IMR-90 (cell line): ENCODE measurements at regions not wholly inside any gene's neighbourhood (a gene's known extent, or its start where the extent isn't known, plus 50 kb on each side); places are given as distances from the start of the nearest gene placed in this dataset.

Experiments used
- ATAC-seq: fragments of 200-7000 bp; cut with Tn5 transposase; 2 replicates; pipeline ENCODE4 v1.9.1; 2020; ENCODE audit warnings: low read depth, mild to moderate bottlenecking, moderate library complexity
- BruUV-seq: library from RNA; stranded (reverse); fragments of 400-500 nt; replicated peaks from 2 replicates; lab custom pipeline; 2021; lab: Mats Ljungman, UMichigan
- CTCF ChIA-PET: fragments of 300-600 bp; formaldehyde crosslinking; extraction: SDS; loops from one replicate; lab custom pipeline; 2021; ENCODE audit warnings: antibody characterized with exemption; lab: Yijun Ruan, JAX
- POLR2A ChIA-PET: fragments of 300-600 bp; sonication (Branson Sonifier 250); formaldehyde crosslinking; loops from one replicate; lab custom pipeline; 2022; ENCODE audit warnings: antibody characterized with exemption; ENCODE audit not compliant: unreplicated experiment; lab: Charles Lee
- DNase-seq: peaks from one replicate; pipeline ENCODE4 v3.0.0; 2013
- H2AFZ ChIP-seq: replicated peaks from 2 replicates; pipeline ENCODE3; 2013; ENCODE audit warnings: low read length, mild to moderate bottlenecking; ENCODE audit not compliant: poor library complexity
- H2AK5ac ChIP-seq: 2 replicates; pipeline ENCODE4 v1.6.1; 2013; ENCODE audit warnings: low read depth, low read length, inconsistent platforms
- H2AK9ac ChIP-seq: replicated peaks from 2 replicates; pipeline ENCODE3; 2013; ENCODE audit warnings: mild to moderate bottlenecking, low read depth, low read length, moderate library complexity; ENCODE audit not compliant: poor library complexity
- H2BK120ac ChIP-seq: 2 replicates; pipeline ENCODE4 v1.6.1; 2013; ENCODE audit warnings: low read depth, low read length, inconsistent platforms
- H2BK15ac ChIP-seq: 3 replicates; pipeline ENCODE4 v1.6.1; 2013; ENCODE audit warnings: low read depth, low read length, inconsistent platforms
- H2BK20ac ChIP-seq: 2 replicates; pipeline ENCODE4 v1.6.1; 2013; ENCODE audit warnings: low read depth, mild to moderate bottlenecking, inconsistent platforms, low read length, moderate library complexity
- H2BK5ac ChIP-seq: 2 replicates; pipeline ENCODE4 v1.6.1; 2013; ENCODE audit warnings: mild to moderate bottlenecking, low read depth, low read length, inconsistent platforms; ENCODE audit not compliant: poor library complexity, severe bottlenecking
- H3K14ac ChIP-seq: replicated peaks from 2 replicates; pipeline ENCODE4 v1.6.1; 2013; ENCODE audit warnings: low read depth, low read length, inconsistent platforms
- H3K18ac ChIP-seq: 2 replicates; pipeline ENCODE4 v1.6.1; 2013; ENCODE audit warnings: low read depth, low read length, control low read depth
- H3K23ac ChIP-seq: 2 replicates; pipeline ENCODE4 v1.6.1; 2013; ENCODE audit warnings: low read depth, low read length, inconsistent platforms
- H3K27ac ChIP-seq: 2 replicates; pipeline ENCODE4 v1.5.1; 2013; ENCODE audit warnings: mild to moderate bottlenecking, control low read depth, low read length; ENCODE audit not compliant: insufficient read depth
- H3K27me3 ChIP-seq: 2 replicates; pipeline ENCODE4 v1.6.1; 2013; ENCODE audit warnings: low read length; ENCODE audit not compliant: control insufficient read depth, insufficient read depth
- H3K36me3 ChIP-seq: 2 replicates; pipeline ENCODE4 v1.6.1; 2013; ENCODE audit warnings: low read length, mixed read lengths; ENCODE audit not compliant: control insufficient read depth, insufficient read depth
- H3K4ac ChIP-seq: 2 replicates; pipeline ENCODE4 v1.6.1; 2013; ENCODE audit warnings: low read depth, low read length, inconsistent platforms
- H3K4me1 ChIP-seq: 2 replicates; pipeline ENCODE4 v1.6.1; 2013; ENCODE audit warnings: low read length, mixed read lengths; ENCODE audit not compliant: control insufficient read depth, insufficient read depth
- H3K4me2 ChIP-seq: 2 replicates; pipeline ENCODE4 v1.6.1; 2013; ENCODE audit warnings: low read depth, mild to moderate bottlenecking, control low read depth, low read length, moderate library complexity
- H3K4me3 ChIP-seq: 2 replicates; pipeline ENCODE4 v1.5.1; 2013; ENCODE audit warnings: low read depth, mild to moderate bottlenecking, control low read depth, low read length, moderate library complexity; ENCODE audit not compliant: insufficient read depth
- H3K56ac ChIP-seq: 2 replicates; pipeline ENCODE4 v1.6.1; 2013; ENCODE audit warnings: low read length, inconsistent platforms; ENCODE audit not compliant: insufficient read depth; ENCODE audit errors: extremely low read depth
- H3K79me1 ChIP-seq, 2 experiments: 2 replicates each; pipeline ENCODE4 v1.6.1; 2013; ENCODE audit warnings: low read length in 2 of 2, inconsistent platforms in 1 of 2, low read depth in 1 of 2
- H3K9ac ChIP-seq: 2 replicates; pipeline ENCODE4 v1.6.1; 2013; ENCODE audit warnings: low read depth, low read length, control low read depth
- H3K9me1 ChIP-seq: 2 replicates; pipeline ENCODE4 v1.6.1; 2013; ENCODE audit warnings: low read length, inconsistent platforms; ENCODE audit not compliant: insufficient read depth
- H3K9me3 ChIP-seq: 2 replicates; pipeline ENCODE4 v1.6.1; 2013; ENCODE audit warnings: low read length; ENCODE audit not compliant: control insufficient read depth, insufficient read depth
- H4K20me1 ChIP-seq: 2 replicates; pipeline ENCODE4 v1.6.1; 2013; ENCODE audit warnings: low read length, inconsistent platforms; ENCODE audit not compliant: insufficient read depth
- H4K5ac ChIP-seq: 2 replicates; pipeline ENCODE4 v1.6.1; 2013; ENCODE audit warnings: mild to moderate bottlenecking, low read depth, low read length, control low read depth
- H4K8ac ChIP-seq, 2 experiments: 2 replicates each; pipeline ENCODE4 v1.6.1; 2013; ENCODE audit warnings: low read depth in 2 of 2, low read length in 2 of 2, control low read depth in 1 of 2, inconsistent platforms in 1 of 2
- H4K91ac ChIP-seq: 2 replicates; pipeline ENCODE4 v1.6.1; 2013; ENCODE audit warnings: low read depth, low read length, inconsistent platforms; ENCODE audit not compliant: insufficient read depth
- CEBPB ChIP-seq: IDR thresholded peaks from 2 replicates; pipeline ENCODE4 v1.6.1; 2012; ENCODE audit warnings: low read depth, low read length, improper control_type of control experiment
- CTCF ChIP-seq: conservative IDR thresholded peaks from 2 replicates; pipeline ENCODE4 v1.5.1; 2012; ENCODE audit warnings: mild to moderate bottlenecking, low read depth, low read length, improper control_type of control experiment
- WGBS, 2 experiments: methylation state at CpG; one replicate each; pipeline versions ENCODE4 v1.1.5 to v1.1.7; 2013; ENCODE audit warnings: missing lambda C conversion rate in 2 of 2; ENCODE audit not compliant: insufficient read length in 1 of 2; ENCODE audit errors: extremely low coverage in 2 of 2; 5-methylcytosine and 5-hydroxymethylcytosine counted together
- dilution Hi-C: fragments of 300-500 bp; cut with HindIII; formaldehyde crosslinking; loops from one replicate; pipeline ENCODE4 v1.14.3; 2018; ENCODE audit warnings: low sequenced_read_pairs; ENCODE audit not compliant: unreplicated experiment
- in situ Hi-C: fragments of 300-500 bp; cut with MboI; formaldehyde crosslinking; loops from 3 replicates; pipeline ENCODE4 v1.14.3; 2019; ENCODE audit warnings: low sequenced_read_pairs, inconsistent platforms, mixed read lengths
- intact Hi-C: fragments of 100-400 bp; cut with micrococcal nuclease; formaldehyde crosslinking; loops from 2 replicates; pipeline ENCODE4 v1.10.0; 2022

DNA sequence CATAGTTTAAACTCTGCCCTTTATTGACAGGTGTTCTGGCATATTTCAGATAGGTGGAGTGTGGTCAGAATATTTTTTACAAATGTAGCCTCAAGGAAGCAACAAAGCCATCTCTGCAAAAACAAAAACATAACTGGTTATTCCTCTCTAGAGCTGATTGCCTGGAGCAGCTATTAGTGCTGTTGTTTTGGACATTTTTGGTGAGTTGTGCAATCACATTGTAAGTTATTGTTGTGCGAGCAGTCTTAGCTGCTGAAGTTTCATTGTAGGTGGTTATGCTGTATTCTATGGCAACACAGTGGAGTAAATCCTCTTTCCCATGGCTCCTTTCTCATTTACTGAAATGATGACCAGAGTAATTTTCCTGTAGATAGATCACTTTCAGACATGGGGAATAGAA lies 1413.0 kb downstream of the PCDH7 start:
- Histone ChIP-seq H3K9me3 (no peaks in the 10 kb centered on the region), H3K4me2 (no peak overlapping the region), H2BK120ac (no peak overlapping the region), H2AFZ (no peak overlapping the region), H2BK20ac (no peak overlapping the region), H2AK9ac (no peak overlapping the region), H4K20me1 (no peaks in the 10 kb centered on the region), H4K8ac (no peak overlapping the region), H2BK5ac (no peak overlapping the region), H3K18ac (no peak overlapping the region), H4K91ac (no peak overlapping the region), H2BK15ac (no peak overlapping the region), H3K27ac (no peak overlapping the region), H3K9ac (no peak overlapping the region), H2AK5ac (no peak overlapping the region), H3K14ac (no peak overlapping the region), H3K9me1 (no peaks in the 10 kb centered on the region), H3K56ac (no peak overlapping the region), H3K36me3 (no peaks in the 10 kb centered on the region), H3K4me3 (no peak overlapping the region), H4K5ac (no peak overlapping the region), H3K23ac (no peak overlapping the region), H3K79me1 (no peaks in the 10 kb centered on the region), H3K4me1 (no peaks in the 10 kb centered on the region), H3K27me3 (no peaks in the 10 kb centered on the region), H3K4ac (no peak overlapping the region)
- ATAC-seq (no peak), DNase-seq (no peak)
- intact Hi-C loops (no loop called here), dilution Hi-C loops (no loop called here), in situ Hi-C loops (no loop called here)
- BruUV-seq, result no TSS peak
- ChIA-PET CTCF (no interaction called here), POLR2A (no interaction called here)
- TF ChIP-seq CEBPB (peak; percentile 56), CTCF (no peak)
- no CpG with 5 or more reads among the region's 1 CpG for WGBS, 2 experiments
